HG02571 (cell line): ENCODE measurements at regions not wholly inside any gene's neighbourhood (a gene's known extent, or its start where the extent isn't known, plus 50 kb on each side); places are given as distances from the start of the nearest gene placed in this dataset.

ENCODE experiments used
- ATAC-seq: cut with Tn5 transposase; IDR thresholded peaks from one replicate; pipeline ENCODE4 v1.9.1; 2021; ENCODE audit warnings: mild to moderate bottlenecking, moderate library complexity; ENCODE audit not compliant: unreplicated experiment

GRCh38 chr5:160906090-160906489 lies 54.1 kb upstream of the ATP10B start:
- ATAC-seq: no peak

DNA sequence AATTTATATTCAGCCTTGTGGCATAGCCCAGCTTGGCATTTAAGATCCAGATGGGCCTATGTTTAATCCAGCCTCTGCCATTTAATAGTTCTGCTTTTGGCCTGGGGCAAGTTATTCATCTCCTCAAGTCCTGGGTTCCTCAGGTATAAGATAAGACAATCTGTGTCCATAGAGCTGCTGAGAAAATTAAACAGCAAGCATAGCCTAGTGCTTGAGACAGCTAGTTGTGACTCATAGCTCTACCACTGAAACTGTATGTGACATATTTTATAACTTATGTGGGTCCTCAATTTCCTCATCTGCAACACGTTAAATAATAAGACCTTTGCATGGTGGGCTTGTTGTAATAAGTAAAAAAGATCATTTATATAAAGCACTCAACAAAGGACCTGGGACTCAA lies 53.3 kb upstream of the ATP10B start:
- no peak for ATAC-seq

GRCh38 chr5:160904591-160904990 lies 52.6 kb upstream of the ATP10B start:
- no peak for ATAC-seq

- no peak for ATAC-seq
Observed at GRCh38 chr5:160903551-160903950, 51.5 kb upstream of the ATP10B start.

GRCh38 chr5:160903076-160903475 lies 51.1 kb upstream of the ATP10B start:
- ATAC-seq: no peak
